ENCODE measurements at regions not wholly inside any gene's neighbourhood (a gene's known extent, or its start where the extent isn't known, plus 50 kb on each side); places are given as distances from the start of the nearest gene placed in this dataset.

DNA sequence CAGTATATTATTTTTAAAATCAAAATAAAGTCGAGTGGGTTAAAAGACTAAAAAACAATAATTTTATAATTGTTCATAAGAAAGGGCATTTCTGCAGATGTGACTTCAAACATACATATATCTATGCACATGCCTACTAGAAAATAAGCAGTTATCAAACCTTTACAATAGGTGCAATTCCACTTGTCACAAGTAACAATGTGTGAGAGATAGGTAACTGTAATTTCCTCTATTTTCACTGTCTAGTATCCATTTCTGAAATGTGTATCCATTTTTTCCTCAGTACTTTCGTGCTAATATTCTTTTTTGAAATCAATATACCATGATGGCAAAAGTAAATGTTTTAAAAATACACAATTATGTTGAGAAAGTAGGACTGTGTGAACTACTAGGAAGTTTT is 96.9 kb upstream of the GNAI1 start:
- TF ChIP-seq, protein P1, sequence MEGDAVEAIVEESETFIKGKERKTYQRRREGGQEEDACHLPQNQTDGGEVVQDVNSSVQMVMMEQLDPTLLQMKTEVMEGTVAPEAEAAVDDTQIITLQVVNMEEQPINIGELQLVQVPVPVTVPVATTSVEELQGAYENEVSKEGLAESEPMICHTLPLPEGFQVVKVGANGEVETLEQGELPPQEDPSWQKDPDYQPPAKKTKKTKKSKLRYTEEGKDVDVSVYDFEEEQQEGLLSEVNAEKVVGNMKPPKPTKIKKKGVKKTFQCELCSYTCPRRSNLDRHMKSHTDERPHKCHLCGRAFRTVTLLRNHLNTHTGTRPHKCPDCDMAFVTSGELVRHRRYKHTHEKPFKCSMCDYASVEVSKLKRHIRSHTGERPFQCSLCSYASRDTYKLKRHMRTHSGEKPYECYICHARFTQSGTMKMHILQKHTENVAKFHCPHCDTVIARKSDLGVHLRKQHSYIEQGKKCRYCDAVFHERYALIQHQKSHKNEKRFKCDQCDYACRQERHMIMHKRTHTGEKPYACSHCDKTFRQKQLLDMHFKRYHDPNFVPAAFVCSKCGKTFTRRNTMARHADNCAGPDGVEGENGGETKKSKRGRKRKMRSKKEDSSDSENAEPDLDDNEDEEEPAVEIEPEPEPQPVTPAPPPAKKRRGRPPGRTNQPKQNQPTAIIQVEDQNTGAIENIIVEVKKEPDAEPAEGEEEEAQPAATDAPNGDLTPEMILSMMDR (IDR thresholded peaks at IDR 0.05): no peak

DNA sequence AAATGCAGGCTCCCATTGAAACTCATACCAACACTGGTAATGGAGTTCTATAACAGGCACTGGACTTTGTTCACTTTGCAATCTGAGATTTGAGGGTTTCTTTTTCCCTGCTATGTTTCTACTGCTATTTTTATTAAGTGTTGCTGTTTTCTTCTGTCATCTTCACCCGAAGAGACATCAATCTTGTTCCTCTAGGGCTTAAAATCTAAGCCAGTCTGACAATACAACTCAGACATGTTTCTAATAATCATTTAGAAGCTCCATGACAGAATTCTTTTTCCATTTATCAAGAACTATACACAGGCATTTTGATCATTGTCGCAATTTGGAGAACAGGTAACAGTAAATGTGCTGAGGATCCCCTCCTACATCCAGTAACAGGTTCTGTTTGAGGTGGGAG is 98.5 kb upstream of the GNAI1 start:
- TF ChIP-seq, protein P1 (IDR thresholded peaks at IDR 0.05): no peak

DNA sequence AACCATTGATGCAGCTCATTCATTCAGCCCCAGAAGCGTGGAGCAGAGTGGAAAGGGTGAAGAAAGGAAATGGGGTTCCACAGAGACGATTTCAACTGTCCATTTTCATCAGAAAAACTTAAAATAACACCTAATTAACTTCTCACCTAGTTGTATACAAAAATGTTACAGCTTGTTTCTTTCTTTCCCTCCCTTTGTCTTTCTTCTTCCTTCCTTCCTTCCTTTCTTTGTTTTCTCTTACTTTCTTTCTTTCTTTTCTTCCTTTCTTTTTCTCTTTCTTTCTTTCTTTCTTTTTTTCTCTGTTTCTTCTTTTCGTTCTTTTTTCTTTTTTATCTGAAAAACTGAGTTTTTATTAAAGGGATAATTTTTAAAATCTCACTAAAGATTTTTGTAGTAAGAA is 105.9 kb upstream of the GNAI1 start:
- TF ChIP-seq, protein P1 (IDR thresholded peaks at IDR 0.05): no peak

DNA sequence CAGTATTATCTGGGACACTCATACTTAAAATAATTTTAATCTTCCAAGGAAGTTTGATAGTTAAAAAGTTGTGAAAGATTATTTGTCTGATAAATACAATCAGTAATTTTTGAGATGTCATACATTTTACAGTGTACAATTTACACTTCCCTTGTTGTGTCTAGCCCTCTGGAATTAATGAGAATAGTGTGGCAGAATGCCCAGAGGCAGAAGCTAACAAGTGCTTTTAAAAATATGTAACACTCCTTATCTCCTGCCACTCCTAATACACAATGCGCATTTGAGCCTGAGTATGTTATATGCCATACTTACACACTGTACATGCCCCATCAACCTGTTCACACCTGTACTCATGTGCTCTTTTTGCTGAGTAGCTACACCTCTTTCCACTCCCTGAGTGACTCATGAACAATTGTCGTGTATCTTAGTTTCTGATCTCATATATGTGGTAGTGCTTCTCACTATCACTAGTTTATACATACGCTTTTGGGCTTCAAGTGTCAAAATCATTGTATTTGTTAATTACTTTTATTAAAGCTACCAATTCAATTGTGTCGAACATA is 106.9 kb upstream of the GNAI1 start:
- TF ChIP-seq, protein P1 (IDR thresholded peaks at IDR 0.05): no peak

DNA sequence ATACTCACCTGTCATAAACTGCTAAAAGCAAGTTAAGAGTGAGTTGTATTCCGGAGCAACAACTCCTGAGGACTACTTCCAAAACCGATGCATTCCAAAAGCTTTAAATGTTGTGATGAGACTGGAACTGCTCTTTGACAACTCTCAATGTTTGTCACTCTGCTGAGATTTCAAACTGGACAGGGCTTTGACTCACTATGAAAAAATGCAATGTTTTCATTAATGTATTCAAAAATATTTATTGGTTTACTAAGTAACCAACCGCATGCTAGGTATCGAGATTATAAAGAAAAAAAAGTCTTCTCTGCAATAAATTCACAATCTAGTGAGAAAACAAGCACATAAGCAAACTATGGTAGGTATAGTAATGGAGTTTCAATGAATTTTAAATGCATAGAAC is 107.9 kb upstream of the GNAI1 start:
- TF ChIP-seq, protein P1 (IDR thresholded peaks at IDR 0.05): no peak

DNA sequence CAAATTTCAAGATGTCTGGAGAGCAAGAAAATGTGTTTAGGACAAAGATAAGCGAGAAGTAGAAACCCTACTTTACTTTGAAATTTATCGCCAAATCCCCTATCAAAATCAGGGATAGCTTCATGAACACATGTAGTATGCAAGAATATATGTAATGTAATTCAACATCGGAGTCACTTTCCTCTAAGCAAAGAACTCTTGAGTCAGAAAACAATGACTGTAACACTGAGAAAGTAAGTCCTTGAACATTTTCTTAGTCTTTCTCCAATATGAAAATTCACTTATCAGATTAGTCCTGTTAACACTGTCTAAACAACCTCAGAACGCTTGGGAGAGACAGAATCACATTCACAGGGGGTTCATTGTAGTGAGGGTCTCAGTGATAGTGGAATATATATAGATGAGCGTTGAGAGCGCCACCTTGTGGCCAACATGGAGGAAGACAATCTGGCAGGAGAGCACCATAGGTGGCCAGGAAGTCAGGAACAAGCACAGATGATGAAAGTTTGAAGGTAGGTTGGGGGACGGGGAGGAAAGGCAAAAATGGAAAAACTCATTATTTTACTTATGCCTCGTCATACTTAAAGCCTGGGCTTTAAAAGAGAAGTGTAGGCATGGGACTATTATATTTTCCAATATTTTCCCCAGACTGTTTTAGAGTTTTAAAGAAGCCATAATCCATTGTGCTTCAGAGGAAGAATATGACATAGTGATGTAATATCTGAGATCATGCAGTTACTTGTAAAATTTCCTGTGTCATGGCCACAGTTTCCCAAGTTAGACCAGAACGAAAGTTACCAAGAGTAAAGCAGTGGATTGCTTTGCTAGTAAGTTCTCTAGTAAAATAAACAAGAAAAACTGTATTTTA is 115.5 kb upstream of the GNAI1 start:
- TF ChIP-seq, protein P1 (IDR thresholded peaks at IDR 0.05): peak; percentile 92

DNA sequence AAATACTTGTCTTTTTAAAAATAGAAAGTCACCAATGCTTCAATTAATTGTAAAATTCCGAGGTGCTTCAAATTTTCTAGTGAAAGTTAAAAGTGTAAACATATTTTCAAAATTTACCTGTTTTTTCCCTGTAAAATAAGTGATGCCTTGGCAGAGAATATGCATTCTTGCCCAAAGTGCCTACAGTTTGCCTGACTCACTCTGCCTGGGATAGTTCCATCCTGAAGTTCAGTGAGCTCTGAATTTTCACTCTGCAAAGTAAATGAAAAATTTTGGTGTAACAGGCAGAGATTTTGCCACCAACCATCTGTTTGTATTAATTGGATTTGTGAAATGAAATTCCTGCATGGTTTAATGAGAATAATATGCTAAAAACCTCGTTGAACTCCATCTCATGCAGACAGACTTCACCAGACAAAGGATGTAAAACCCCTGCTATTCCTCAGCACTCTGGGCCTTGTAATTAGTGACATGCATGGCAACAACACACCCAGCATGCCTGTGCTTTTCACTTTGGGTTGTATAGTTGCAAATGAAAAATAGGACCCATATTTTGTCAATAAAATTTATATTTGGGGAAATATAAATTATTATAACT is 117.4 kb upstream of the GNAI1 start:
- TF ChIP-seq, protein P1 (IDR thresholded peaks at IDR 0.05): no peak

All from LNCAP (cell line).